ENCODE measurements at regions not wholly inside any gene's neighbourhood (a gene's known extent, or its start where the extent isn't known, plus 50 kb on each side); places are given as distances from the start of the nearest gene placed in this dataset.

DNA sequence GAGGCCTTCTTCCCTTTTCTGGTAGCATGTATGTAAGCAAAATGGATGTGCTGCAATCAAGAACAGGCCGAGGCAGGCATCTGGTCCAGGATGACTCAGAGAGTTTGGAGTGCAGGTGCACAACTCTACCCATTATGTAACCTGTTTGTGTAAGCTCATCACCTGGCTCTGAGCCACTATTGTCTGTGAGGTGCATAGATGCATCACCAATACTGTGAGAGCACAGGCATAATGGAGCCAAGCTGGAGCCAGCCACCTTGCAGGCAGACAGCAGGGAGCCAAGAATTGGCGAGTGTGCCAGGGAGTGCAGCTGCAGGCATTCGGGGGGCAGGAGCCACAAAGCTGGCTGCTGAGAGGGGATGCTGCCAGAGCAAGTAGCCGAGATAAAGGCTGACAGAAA, 549.9 kb upstream of the RGS18 start:
- no peaks in the 10 kb centered on the region for H3K36me3 Mint-ChIP-seq

DNA sequence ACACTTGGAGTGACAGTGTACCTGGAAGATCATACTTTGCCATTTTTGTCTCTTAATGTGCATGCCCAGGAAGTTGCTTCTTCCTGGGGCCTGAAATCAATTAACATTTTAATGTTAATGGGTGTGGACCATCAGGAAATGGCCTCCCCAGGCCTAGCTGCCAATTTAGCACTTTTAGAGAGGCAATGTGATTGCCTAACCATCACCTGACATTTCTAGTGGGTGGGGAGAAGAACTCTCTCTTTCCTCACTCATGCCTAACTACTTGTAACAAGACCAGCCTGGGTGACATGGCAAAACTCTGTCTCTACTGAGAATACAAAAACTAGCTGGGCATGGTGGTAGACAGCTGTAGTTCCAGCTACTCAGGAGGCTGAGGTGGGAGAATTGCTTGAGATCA, 549.0 kb upstream of the RGS18 start:
- Mint-ChIP-seq H3K27me3 (no peaks in the 10 kb centered on the region), H3K4me3 (no peak overlapping the region), H3K4me1 (no peaks in the 10 kb centered on the region), H3K9me3 (ENCODE audit: low read depth) (peaks cover 3% of the 10 kb centered on the region), H3K27ac (no peak overlapping the region), H3K36me3 (no peaks in the 10 kb centered on the region)
- DNase-seq (no peak), ATAC-seq (no peak)
- CTCF ChIA-PET: no interaction called here

More for the DNA sequence above, 549.9 kb upstream of the RGS18 start:
- Mint-ChIP-seq H3K9me3 (ENCODE audit: low read depth) (peaks cover under 1% of the 10 kb centered on the region), H3K27ac (no peak overlapping the region), H3K4me1 (no peaks in the 10 kb centered on the region), H3K27me3 (no peaks in the 10 kb centered on the region), H3K4me3 (no peak overlapping the region)
- ATAC-seq (no peak), DNase-seq (no peak)
- CTCF ChIA-PET: no interaction called here

DNA sequence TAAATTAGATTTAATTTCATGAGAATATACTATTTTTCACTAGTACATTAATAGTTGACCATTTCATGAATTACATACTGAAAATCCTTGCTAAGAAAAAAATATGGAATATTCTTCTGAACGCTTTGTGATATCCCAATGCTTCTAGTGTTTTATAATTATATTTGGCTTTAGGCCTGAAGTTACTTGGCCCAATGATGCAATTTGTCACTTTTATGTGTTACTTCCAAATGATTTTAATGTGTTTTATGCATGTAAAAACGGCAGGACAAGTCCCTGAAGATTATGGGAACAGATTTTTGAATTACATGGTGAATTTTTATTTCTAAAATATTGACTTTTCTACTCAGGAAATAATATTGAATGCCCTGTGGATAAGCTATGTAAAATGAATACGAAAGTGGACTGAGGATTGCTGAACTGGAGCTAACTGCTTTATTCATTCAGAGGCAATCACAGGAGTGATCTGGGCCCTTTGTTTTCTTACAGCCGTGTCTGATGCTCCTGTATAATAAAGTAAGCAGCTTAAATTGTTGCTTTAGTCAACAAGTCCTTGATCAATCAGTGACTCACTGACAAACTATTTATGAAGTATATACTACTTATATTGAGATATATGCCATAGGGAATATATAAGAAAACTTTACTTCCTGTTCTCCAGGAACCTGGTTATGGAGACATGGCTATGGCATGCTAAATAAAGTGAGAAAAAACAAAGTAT, 543.0 kb upstream of the RGS18 start:
- Mint-ChIP-seq H3K4me3 (no peak overlapping the region), H3K27ac (no peak overlapping the region), H3K9me3 (ENCODE audit: low read depth) (peaks cover 6% of the 10 kb centered on the region), H3K36me3 (no peaks in the 10 kb centered on the region), H3K27me3 (no peaks in the 10 kb centered on the region), H3K4me1 (no peaks in the 10 kb centered on the region)
- ATAC-seq (no peak), DNase-seq (no peak)
- CTCF ChIA-PET: interaction anchor here (0.8 kb wide), 1 partner anchor 9 kb away, joined by 7 read pairs; no protein-coding TSS in a partner anchor

DNA sequence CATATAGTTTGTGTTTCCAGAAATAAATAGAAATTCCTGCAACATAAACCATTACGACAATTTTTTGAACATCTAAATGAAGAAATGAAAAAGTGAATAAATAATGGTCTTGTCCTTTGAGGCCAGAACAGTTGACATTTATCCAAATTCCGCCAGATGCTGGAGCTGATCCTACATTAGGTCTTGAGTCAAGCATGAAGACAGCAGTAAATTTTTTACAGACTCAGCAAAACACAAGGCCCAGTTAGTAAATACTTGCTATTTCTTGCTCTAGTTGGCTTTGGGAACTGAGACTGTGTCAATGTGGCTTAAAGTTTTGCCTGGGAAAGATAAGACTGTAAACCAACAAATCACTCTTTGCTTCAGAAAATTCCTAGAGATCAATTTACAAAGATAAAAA, 540.1 kb upstream of the RGS18 start:
- no peaks in the 10 kb centered on the region for H3K36me3 Mint-ChIP-seq
- ATAC-seq (no peak), DNase-seq (no peak)
- CTCF ChIA-PET: no interaction called here
- H3K4me3 Mint-ChIP-seq: no peak overlapping the region
- H3K27ac Mint-ChIP-seq: no peak overlapping the region
- no peaks in the 10 kb centered on the region for H3K4me1 Mint-ChIP-seq
- peaks cover 6% of the 10 kb centered on the region for H3K9me3 Mint-ChIP-seq (ENCODE audit: low read depth)
- H3K27me3 Mint-ChIP-seq: no peaks in the 10 kb centered on the region

GRCh38 chr1:191620883-191621282, 537.4 kb upstream of the RGS18 start:
- H3K4me1 Mint-ChIP-seq: no peaks in the 10 kb centered on the region
- no peaks in the 10 kb centered on the region for H3K36me3 Mint-ChIP-seq

GRCh38 chr1:191624044-191624443, 534.2 kb upstream of the RGS18 start:
- Mint-ChIP-seq H3K36me3 (no peaks in the 10 kb centered on the region), H3K4me3 (no peak overlapping the region), H3K4me1 (no peaks in the 10 kb centered on the region), H3K27ac (no peak overlapping the region), H3K9me3 (ENCODE audit: low read depth) (no peaks in the 10 kb centered on the region), H3K27me3 (no peaks in the 10 kb centered on the region)
- ATAC-seq: no peak
- CTCF ChIA-PET: interaction anchor here (1.1 kb wide), 1 partner anchor 8 kb away, joined by 7 read pairs; no protein-coding TSS in a partner anchor
- no peak for DNase-seq

More at GRCh38 chr1:191620883-191621282, 537.4 kb upstream of the RGS18 start:
- DNase-seq (no peak), ATAC-seq (no peak)
- Mint-ChIP-seq H3K4me3 (no peak overlapping the region), H3K9me3 (ENCODE audit: low read depth) (peaks cover 3% of the 10 kb centered on the region), H3K27me3 (no peaks in the 10 kb centered on the region), H3K27ac (no peak overlapping the region)
- CTCF ChIA-PET: no interaction called here

GRCh38 chr1:191629836-191630235, 528.4 kb upstream of the RGS18 start:
- H3K4me1 Mint-ChIP-seq: no peaks in the 10 kb centered on the region
- CTCF ChIA-PET: no interaction called here
- H3K36me3 Mint-ChIP-seq: no peaks in the 10 kb centered on the region
- no peaks in the 10 kb centered on the region for H3K27me3 Mint-ChIP-seq
- no peak overlapping the region for H3K4me3 Mint-ChIP-seq
- ATAC-seq (no peak), DNase-seq (no peak)
- H3K9me3 Mint-ChIP-seq (ENCODE audit: low read depth): peaks cover 4% of the 10 kb centered on the region
- no peak overlapping the region for H3K27ac Mint-ChIP-seq

- H3K27ac Mint-ChIP-seq: no peak overlapping the region
- ATAC-seq (no peak), DNase-seq (no peak)
- CTCF ChIA-PET: no interaction called here
- no peaks in the 10 kb centered on the region for H3K4me1 Mint-ChIP-seq
- H3K27me3 Mint-ChIP-seq: no peaks in the 10 kb centered on the region
- no peaks in the 10 kb centered on the region for H3K36me3 Mint-ChIP-seq
- no peak overlapping the region for H3K4me3 Mint-ChIP-seq
- H3K9me3 Mint-ChIP-seq (ENCODE audit: low read depth): peaks cover 7% of the 10 kb centered on the region
Observed at GRCh38 chr1:191634801-191635508, 523.3 kb upstream of the RGS18 start.

DNA sequence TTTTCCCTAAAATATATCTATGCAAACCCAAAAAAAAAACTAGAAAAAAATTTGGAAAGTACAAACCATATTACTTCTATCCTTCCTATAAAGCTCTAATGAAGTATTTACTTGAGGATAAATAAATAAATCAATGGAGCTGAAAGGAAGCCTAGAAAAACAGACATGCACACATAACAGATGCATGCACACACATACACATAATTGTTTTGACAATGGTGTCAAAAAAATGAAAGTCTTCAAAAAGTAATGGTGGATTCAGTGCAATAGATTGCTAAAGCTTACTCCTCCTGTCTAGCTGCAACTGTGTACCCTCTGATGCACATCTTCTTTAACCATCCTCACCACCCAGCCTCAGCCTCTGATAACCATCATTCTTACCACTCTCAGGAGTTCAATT, 521.9 kb upstream of the RGS18 start:
- CTCF ChIA-PET: no interaction called here
- peaks cover 7% of the 10 kb centered on the region for H3K9me3 Mint-ChIP-seq (ENCODE audit: low read depth)
- H3K4me3 Mint-ChIP-seq: no peak overlapping the region
- no peaks in the 10 kb centered on the region for H3K4me1 Mint-ChIP-seq
- DNase-seq (no peak), ATAC-seq (no peak)
- H3K36me3 Mint-ChIP-seq: no peaks in the 10 kb centered on the region
- H3K27me3 Mint-ChIP-seq: no peaks in the 10 kb centered on the region
- H3K27ac Mint-ChIP-seq: no peak overlapping the region

DNA sequence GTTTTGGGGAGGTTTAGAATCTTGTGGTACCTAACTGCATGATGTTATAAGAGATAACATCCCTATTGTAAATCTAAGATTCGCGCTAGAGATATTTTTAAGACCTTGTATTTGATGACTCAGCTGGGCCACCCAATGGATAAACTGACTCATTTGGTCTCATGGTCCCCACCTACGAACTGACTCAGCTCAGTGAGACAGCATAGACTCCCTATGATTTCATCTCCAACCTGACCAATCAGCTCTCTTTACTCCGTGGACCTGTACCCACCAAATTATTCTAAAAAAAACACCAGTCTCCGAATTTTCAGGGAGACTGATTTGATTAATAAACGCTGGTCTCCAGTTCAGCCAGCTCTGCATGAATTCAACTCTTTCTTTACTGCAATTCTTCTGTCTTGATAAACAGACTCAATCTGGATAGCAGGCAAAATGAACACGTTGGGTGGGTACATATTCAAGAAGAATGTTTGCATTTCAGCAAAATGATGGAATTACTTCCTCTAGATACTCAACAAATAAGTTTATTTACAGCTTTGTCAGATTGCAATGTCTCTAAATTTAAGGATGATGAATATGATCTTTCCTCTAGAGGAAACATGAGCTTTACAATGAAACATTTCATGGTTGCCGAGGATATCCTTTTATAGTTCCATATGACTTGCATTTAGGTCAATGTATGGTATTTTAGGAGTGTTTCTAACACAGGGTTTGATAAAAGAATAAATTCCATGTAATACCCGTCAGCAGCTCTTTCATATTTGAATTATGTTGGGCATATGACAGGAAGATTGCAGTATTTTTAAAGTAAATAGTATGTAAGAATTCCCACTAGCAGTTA, 516.6 kb upstream of the RGS18 start:
- CTCF ChIA-PET: no interaction called here
- Mint-ChIP-seq H3K4me1 (no peaks in the 10 kb centered on the region), H3K9me3 (ENCODE audit: low read depth) (peaks cover 6% of the 10 kb centered on the region), H3K27me3 (no peaks in the 10 kb centered on the region), H3K36me3 (no peaks in the 10 kb centered on the region), H3K4me3 (no peak overlapping the region), H3K27ac (no peak overlapping the region)
- no peak for ATAC-seq
- DNase-seq: no peak

- Mint-ChIP-seq H3K9me3 (ENCODE audit: low read depth) (peaks cover 6% of the 10 kb centered on the region), H3K27ac (no peak overlapping the region), H3K4me1 (no peaks in the 10 kb centered on the region), H3K4me3 (no peak overlapping the region), H3K27me3 (no peaks in the 10 kb centered on the region), H3K36me3 (no peaks in the 10 kb centered on the region)
- ATAC-seq (no peak), DNase-seq (no peak)
- CTCF ChIA-PET: no interaction called here
Observed at GRCh38 chr1:191643060-191643459, 515.2 kb upstream of the RGS18 start.

GRCh38 chr1:191648939-191649338, 509.3 kb upstream of the RGS18 start:
- no peak for DNase-seq
- Mint-ChIP-seq H3K9me3 (ENCODE audit: low read depth) (peaks cover 7% of the 10 kb centered on the region), H3K27me3 (no peaks in the 10 kb centered on the region), H3K4me1 (no peaks in the 10 kb centered on the region), H3K27ac (no peak overlapping the region), H3K4me3 (no peak overlapping the region), H3K36me3 (no peaks in the 10 kb centered on the region)
- CTCF ChIA-PET: no interaction called here
- no peak for ATAC-seq

GRCh38 chr1:191662051-191662450, 496.2 kb upstream of the RGS18 start:
- Mint-ChIP-seq H3K9me3 (ENCODE audit: low read depth) (no peaks in the 10 kb centered on the region), H3K27ac (no peak overlapping the region)

DNA sequence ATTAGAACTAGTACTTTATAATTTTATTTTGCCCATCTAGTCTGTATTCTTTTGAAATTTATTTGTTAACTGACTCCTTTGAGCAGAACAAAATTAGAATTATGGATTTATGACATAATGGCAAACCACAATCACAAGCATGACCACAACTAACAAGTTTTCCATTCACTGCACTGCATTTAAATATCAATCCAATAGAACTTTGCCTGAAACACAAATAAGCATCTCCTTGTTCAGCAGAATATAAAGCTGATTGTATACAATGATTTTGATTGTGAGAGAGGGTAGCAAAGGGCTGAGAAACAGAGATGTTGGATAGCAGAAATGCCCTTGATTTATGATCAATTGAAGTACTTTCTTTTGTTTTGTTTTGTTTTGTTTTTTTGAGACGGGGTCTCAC, 495.5 kb upstream of the RGS18 start:
- Mint-ChIP-seq H3K27me3 (no peaks in the 10 kb centered on the region), H3K4me1 (no peaks in the 10 kb centered on the region), H3K27ac (no peak overlapping the region), H3K4me3 (no peak overlapping the region), H3K9me3 (ENCODE audit: low read depth) (no peaks in the 10 kb centered on the region), H3K36me3 (no peaks in the 10 kb centered on the region)
- DNase-seq (no peak), ATAC-seq (no peak)
- CTCF ChIA-PET: no interaction called here

More at GRCh38 chr1:191662051-191662450, 496.2 kb upstream of the RGS18 start:
- DNase-seq (no peak), ATAC-seq (no peak)
- Mint-ChIP-seq H3K4me1 (no peaks in the 10 kb centered on the region), H3K4me3 (no peak overlapping the region), H3K36me3 (no peaks in the 10 kb centered on the region), H3K27me3 (no peaks in the 10 kb centered on the region)
- CTCF ChIA-PET: no interaction called here

Data from activated CD8-positive, alpha-beta memory T cell treated with anti-CD3 and anti-CD28 coated beads, Interleukin-2, amount 10 ng/mL, durations not matched to agents 7 days and 5 days (primary cell).